WERI-Rb-1 (cell line): ENCODE measurements at regions not wholly inside any gene's neighbourhood (a gene's known extent, or its start where the extent isn't known, plus 50 kb on each side); places are given as distances from the start of the nearest gene placed in this dataset.

Experiments
- DNase-seq: peaks from one replicate; pipeline ENCODE4 v3.0.0-alpha.2; 2020
- H3K27ac ChIP-seq: fragments of 250-450 bp; sonication (Bioruptor Pico); 2 replicates; pipeline ENCODE4 v1.5.1; 2020; ENCODE audit warnings: mild to moderate bottlenecking, moderate library complexity
- H3K27me3 ChIP-seq: fragments of 250-450 bp; sonication (Bioruptor Pico); 2 replicates; pipeline ENCODE4 v1.5.1; 2021; ENCODE audit warnings: mild to moderate bottlenecking, low read depth, moderate library complexity; ENCODE audit not compliant: insufficient read depth, severe bottlenecking
- H3K36me3 ChIP-seq: fragments of 250-450 bp; sonication (Bioruptor Pico); 2 replicates; pipeline ENCODE4 v1.5.1; 2020; ENCODE audit warnings: mild to moderate bottlenecking, moderate library complexity
- H3K4me3 ChIP-seq: 2 replicates; pipeline ENCODE4 v1.5.1; 2011; ENCODE audit warnings: low read depth, mild to moderate bottlenecking, control low read depth, low read length
- H3K9me3 ChIP-seq: fragments of 250-450 bp; sonication (Bioruptor Pico); 2 replicates; pipeline ENCODE4 v1.5.1; 2021; ENCODE audit warnings: mild to moderate bottlenecking, moderate library complexity; ENCODE audit not compliant: severe bottlenecking
- TF ChIP-seq, protein P1 (sequence below): IDR thresholded peaks from 2 replicates; pipeline ENCODE4 v1.5.1; 2011; ENCODE audit warnings: low read depth, mild to moderate bottlenecking, control low read depth, inconsistent platforms, low read length

DNA sequence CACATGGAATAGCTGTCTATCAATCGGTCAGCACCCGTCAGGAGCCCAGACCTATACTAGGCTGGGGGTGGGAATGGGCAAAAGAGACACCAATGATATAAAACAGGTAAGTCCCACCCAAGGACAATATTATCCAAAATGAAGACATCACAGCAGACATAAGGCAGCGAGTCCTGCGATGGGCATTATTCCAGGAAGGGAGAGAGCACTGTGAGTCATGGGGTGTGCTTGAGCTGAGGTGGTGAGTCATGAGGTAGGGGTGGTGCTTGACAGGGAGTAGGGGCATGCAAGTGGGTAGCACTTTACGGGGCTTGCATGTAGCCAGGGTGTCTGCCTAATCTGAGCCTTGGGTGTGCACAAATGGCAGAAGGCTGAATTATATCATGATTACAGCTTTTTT lies 605.0 kb upstream of the CADM1 start:
- no peak for DNase-seq
- H3K4me3 ChIP-seq: no peak overlapping the region
- TF ChIP-seq, protein P1, sequence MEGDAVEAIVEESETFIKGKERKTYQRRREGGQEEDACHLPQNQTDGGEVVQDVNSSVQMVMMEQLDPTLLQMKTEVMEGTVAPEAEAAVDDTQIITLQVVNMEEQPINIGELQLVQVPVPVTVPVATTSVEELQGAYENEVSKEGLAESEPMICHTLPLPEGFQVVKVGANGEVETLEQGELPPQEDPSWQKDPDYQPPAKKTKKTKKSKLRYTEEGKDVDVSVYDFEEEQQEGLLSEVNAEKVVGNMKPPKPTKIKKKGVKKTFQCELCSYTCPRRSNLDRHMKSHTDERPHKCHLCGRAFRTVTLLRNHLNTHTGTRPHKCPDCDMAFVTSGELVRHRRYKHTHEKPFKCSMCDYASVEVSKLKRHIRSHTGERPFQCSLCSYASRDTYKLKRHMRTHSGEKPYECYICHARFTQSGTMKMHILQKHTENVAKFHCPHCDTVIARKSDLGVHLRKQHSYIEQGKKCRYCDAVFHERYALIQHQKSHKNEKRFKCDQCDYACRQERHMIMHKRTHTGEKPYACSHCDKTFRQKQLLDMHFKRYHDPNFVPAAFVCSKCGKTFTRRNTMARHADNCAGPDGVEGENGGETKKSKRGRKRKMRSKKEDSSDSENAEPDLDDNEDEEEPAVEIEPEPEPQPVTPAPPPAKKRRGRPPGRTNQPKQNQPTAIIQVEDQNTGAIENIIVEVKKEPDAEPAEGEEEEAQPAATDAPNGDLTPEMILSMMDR: no peak

DNA sequence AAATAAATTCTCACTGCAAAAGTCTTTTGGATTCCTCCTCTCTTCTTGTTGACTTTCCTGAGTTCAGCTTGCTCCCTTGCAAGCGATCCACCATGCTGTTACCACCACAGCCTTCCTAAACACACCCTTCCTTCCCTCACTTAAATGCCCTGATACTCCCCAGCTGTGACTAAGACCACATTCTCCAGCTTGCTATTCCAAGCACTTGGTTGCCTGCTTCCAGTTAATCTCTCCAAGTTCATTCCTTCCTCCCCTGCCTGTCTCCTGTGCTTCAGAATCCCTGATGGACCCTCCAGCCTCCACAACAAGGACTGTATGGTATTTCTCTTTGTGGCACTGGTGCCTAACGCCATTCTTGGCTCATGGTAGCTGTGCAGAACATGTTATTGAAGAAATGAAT lies 603.9 kb upstream of the CADM1 start:
- DNase-seq: no peak
- Histone ChIP-seq H3K4me3 (no peak overlapping the region), H3K9me3 (no peaks in the 10 kb centered on the region), H3K36me3 (no peaks in the 10 kb centered on the region), H3K27ac (no peak overlapping the region), H3K27me3 (no peaks in the 10 kb centered on the region)
- TF ChIP-seq, protein P1: no peak

More for the DNA sequence above, 605.0 kb upstream of the CADM1 start:
- H3K9me3 ChIP-seq: no peaks in the 10 kb centered on the region
- no peaks in the 10 kb centered on the region for H3K36me3 ChIP-seq
- no peaks in the 10 kb centered on the region for H3K27me3 ChIP-seq
- H3K27ac ChIP-seq: no peak overlapping the region

DNA sequence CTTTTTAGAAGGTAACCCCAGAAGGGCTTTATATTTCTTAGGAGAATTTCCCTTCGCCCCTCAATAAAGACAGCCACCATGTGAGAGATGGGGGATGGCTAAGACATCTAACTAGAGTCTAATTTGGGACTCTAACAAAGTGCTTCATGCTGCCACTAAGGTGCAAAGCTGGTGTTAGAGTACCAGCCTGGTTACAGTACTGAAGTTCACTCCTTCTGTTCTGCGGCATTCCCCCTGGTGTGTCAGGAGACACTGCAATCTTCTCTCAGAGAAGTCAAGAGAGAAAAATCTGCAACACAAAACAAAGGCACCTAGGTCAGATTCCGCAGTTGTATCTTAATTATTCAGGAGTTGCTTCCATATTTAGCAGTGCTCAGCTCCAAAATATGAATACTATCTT lies 603.0 kb upstream of the CADM1 start:
- Histone ChIP-seq H3K36me3 (no peaks in the 10 kb centered on the region), H3K9me3 (no peaks in the 10 kb centered on the region), H3K4me3 (no peak overlapping the region), H3K27ac (no peak overlapping the region), H3K27me3 (no peaks in the 10 kb centered on the region)
- TF ChIP-seq, protein P1: no peak
- no peak for DNase-seq

DNA sequence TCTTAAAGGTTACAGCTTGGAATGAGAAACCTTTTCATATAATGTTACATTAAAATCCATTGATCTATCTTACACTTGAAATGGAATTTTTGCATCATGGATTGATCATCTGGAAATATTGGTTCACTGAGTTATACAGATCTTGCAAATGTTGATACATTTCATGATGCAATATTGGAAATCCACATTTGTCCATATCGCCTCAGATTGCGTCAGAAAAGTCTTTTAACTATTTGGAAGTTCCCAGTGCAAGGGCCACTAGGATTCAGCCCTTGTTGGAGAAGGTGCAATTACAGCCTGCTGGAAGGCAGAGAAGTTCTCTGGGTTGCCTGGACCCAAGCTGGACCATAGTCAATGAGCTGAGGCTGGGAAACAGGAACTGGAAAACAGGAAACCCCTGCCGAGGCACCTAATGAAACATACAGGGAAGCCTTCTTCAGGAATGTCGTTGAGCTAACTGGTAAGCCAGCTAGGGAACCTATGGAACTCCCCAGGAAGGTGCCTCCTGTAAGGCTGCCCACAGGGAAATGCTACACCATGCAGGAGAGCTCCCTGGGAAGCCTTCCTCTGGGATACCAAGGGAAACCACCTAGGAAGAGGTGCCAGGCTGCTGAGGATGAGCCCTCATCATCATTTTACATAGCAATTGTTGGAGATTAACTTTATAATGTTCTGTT lies 600.4 kb upstream of the CADM1 start:
- Histone ChIP-seq H3K36me3 (no peaks in the 10 kb centered on the region), H3K9me3 (no peaks in the 10 kb centered on the region), H3K27me3 (no peaks in the 10 kb centered on the region), H3K27ac (no peak overlapping the region), H3K4me3 (no peak overlapping the region)
- no peak for DNase-seq
- TF ChIP-seq, protein P1: no peak

DNA sequence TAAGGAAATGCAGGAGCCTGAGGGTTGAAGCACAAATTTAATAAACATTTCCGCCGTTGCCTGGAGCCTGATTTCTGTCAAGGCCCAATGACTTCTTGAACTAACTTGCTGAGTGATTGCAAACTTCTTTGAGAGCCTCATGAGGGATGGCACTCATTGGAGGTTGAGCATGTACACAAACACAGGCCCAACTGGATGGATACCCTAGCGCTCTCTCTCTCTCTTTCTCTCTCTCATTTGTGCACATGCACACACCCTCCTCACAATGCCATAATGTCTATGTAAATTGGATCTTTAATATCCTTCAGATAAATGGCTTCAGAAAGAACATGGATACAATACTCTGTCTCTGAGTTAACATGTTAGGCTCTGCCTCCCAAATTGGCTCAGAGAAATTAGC lies 597.7 kb upstream of the CADM1 start:
- Histone ChIP-seq H3K27ac (no peak overlapping the region), H3K4me3 (no peak overlapping the region), H3K36me3 (no peaks in the 10 kb centered on the region), H3K9me3 (no peaks in the 10 kb centered on the region), H3K27me3 (no peaks in the 10 kb centered on the region)
- no peak for DNase-seq
- TF ChIP-seq, protein P1: no peak

DNA sequence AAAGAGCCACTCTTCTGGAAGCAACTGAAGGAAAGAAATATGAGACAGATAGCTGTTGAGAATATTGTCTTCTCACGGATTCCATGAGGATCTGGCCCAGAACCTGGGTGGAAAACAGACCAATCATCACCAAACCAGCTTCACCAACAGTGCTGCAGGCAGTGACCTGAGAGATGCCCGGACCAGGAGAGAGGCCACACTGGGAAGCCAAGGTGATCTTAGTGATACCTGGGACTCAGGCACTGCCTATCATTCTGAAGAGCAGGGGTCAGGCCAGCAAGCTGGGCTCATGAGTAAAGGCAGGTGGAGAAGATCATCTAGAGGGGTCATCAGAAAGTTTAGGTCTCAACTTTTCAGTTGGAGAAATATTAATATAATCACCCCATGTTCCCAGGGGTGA lies 595.8 kb upstream of the CADM1 start:
- H3K9me3 ChIP-seq: no peaks in the 10 kb centered on the region
- TF ChIP-seq, protein P1: no peak
- no peaks in the 10 kb centered on the region for H3K36me3 ChIP-seq
- no peaks in the 10 kb centered on the region for H3K27me3 ChIP-seq
- H3K4me3 ChIP-seq: no peak overlapping the region
- DNase-seq: no peak
- H3K27ac ChIP-seq: no peak overlapping the region
